Psoas muscle (tissue), 7 donors: ENCODE measurements at regions not wholly inside any gene's neighbourhood (a gene's known extent, or its start where the extent isn't known, plus 50 kb on each side); places are given as distances from the start of the nearest gene placed in this dataset.
"Not testable (repeated sequence)": the region's sequence is repeated elsewhere in the genome, so short reads cannot be mapped to it uniquely, and the experiment has no call there.

ENCODE experiments used
- ATAC-seq, 4 donors: fragments of 200-7000 bp; cut with Tn5 transposase; one replicate each; pipeline ENCODE4 v1.9.1; 2020; ENCODE audit warnings: moderate library complexity in 3 of 4, mild to moderate bottlenecking in 2 of 4
- DNase-seq, 2 donors: peaks; one replicate each; pipeline ENCODE4 v3.0.0-alpha.2; 2020
- H3K27ac ChIP-seq: fragments of 200-600 bp; one replicate; pipeline ENCODE4 v1.8.0; 2022
- H3K27me3 ChIP-seq, 3 donors: fragments of 200-600 bp in 1 of 3; one replicate each; pipeline versions ENCODE4 v1.6.1 to v1.8.0; 2013 to 2022; ENCODE audit warnings: low read length in 2 of 3, mild to moderate bottlenecking in 2 of 3, moderate library complexity in 1 of 3; ENCODE audit not compliant: insufficient read depth in 3 of 3
- H3K36me3 ChIP-seq, 2 donors: fragments of 200-600 bp in 1 of 2; one replicate each; pipeline versions ENCODE4 v1.6.1 to v1.8.0; 2013 to 2022; ENCODE audit warnings: low read depth in 1 of 2, mild to moderate bottlenecking in 1 of 2, moderate library complexity in 1 of 2; ENCODE audit not compliant: insufficient read depth in 1 of 2
- H3K4me1 ChIP-seq: fragments of 200-600 bp; one replicate; pipeline ENCODE4 v1.8.0; 2022
- H3K4me3 ChIP-seq: fragments of 200-600 bp; one replicate; pipeline ENCODE4 v1.8.0; 2022; ENCODE audit warnings: mild to moderate bottlenecking
- H3K9me3 ChIP-seq: fragments of 200-600 bp; one replicate; pipeline ENCODE4 v1.8.0; 2022
- WGBS, 3 donors: extraction: QIAGEN DNeasy Blood & Tissue Kit; methylation state at CpG; one replicate each; pipeline versions ENCODE4 v1.1.6 to v1.1.7; 2013; 5-methylcytosine and 5-hydroxymethylcytosine counted together
- intact Hi-C, 2 donors: fragments of 100-400 bp; cut with DNase I; formaldehyde crosslinking; loops; one replicate each; pipeline versions ENCODE4 v1.11.0 to v1.14.2; 2022
- TF ChIP-seq, protein P1 (sequence below): fragments of 200-600 bp; IDR thresholded peaks from one replicate; pipeline ENCODE4 v1.8.0; 2022; ENCODE audit warnings: antibody characterized with exemption
- donor health status: healthy with polysubstance abuse.
- donor health status: DM: no; HTN: no; CAD: no; lungs with moderate emphysema.
- donor health status: Bipolar disorder and iron deficiency.
- donor health status: healthy.
- donor health status: DM: yes; HTN: yes; CAD: no.
- donor health status: DM: no; HTN: no; CAD: no.
- donor health status: DM: yes; HTN: yes; CAD: no.

DNA sequence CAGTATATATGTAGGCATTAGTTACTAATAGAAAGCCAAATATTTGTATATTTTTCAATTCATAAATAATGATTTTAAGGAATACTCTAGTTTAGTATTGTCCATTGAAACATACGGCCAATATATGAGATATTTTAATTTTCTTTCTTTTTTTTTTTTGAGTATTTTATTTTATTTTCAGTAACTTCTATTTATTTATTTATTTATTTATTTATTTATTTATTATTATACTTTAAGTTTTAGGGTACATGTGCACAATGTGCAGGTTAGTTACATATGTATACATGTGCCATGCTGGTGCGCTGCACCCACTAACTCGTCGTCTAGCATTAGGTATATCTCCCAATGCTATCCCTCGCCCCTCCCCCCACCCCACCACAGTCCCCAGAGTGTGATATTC is 2007.1 kb upstream of the CDH6 start:
- ATAC-seq, DNase-seq, H3K9me3 ChIP-seq, H3K27me3 ChIP-seq, H3K4me3 ChIP-seq, H3K27ac ChIP-seq, H3K36me3 ChIP-seq, H3K4me1 ChIP-seq, intact Hi-C loops: not testable (repeated sequence)
- 59 to 92% (median 83%) methylated on average over 1 of the region's 5 CpGs for WGBS, 3 donors

DNA sequence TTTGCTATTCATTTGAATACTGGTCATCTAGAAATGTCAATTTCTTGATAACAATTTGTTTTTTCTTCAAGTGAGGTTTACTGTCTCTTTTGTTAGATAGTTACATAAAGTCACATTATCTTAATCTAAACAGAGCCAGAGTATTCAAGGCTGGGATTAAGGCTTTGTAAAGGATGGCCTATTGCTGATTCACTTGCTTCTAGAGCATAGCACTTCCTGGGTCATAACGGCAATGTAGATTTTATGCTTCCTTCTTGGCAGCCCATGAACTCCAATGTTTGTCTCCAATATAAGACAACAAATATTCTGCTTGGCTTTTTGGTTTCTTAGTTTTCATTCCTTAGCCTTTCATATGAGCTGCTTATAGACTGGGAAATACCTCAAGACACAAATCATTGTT is 2007.9 kb upstream of the CDH6 start:
- Histone ChIP-seq H3K4me1 (no peaks in the 10 kb centered on the region), H3K36me3 (no peaks in the 10 kb centered on the region), H3K9me3 (no peaks in the 10 kb centered on the region), H3K27ac (no peak overlapping the region), H3K27me3 (no peaks in the 10 kb centered on the region), H3K4me3 (no peak overlapping the region)
- TF ChIP-seq, protein P1, sequence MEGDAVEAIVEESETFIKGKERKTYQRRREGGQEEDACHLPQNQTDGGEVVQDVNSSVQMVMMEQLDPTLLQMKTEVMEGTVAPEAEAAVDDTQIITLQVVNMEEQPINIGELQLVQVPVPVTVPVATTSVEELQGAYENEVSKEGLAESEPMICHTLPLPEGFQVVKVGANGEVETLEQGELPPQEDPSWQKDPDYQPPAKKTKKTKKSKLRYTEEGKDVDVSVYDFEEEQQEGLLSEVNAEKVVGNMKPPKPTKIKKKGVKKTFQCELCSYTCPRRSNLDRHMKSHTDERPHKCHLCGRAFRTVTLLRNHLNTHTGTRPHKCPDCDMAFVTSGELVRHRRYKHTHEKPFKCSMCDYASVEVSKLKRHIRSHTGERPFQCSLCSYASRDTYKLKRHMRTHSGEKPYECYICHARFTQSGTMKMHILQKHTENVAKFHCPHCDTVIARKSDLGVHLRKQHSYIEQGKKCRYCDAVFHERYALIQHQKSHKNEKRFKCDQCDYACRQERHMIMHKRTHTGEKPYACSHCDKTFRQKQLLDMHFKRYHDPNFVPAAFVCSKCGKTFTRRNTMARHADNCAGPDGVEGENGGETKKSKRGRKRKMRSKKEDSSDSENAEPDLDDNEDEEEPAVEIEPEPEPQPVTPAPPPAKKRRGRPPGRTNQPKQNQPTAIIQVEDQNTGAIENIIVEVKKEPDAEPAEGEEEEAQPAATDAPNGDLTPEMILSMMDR = no peak
- intact Hi-C loops = no loop called here
- 52 to 70% (median 67%) methylated on average over 1 of the region's 1 CpG for WGBS, 3 donors
- DNase-seq (no peak), ATAC-seq (no peak)

DNA sequence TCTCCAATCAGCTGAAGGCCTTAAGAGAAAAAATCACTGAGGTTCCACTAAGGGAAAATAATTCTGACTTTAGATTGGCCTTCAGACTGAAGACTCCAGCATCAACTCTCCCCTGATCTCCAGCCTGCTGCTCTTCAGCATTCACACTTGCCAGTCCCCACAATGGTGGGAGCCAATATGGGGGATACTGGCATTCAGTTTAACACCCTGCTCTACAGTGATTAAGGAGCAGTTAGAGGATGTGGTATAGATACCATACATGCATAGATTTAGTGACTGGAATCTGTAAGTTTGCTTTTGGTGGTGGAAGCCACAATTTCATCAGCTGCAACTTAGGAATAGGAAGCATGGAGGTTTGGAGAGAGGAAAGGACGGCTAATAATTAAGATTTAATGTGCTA is 2017.7 kb upstream of the CDH6 start:
- H3K36me3 ChIP-seq = no peaks in the 10 kb centered on the region
- no peaks in the 10 kb centered on the region for H3K9me3 ChIP-seq
- ATAC-seq (no peak), DNase-seq (no peak)
- no peak overlapping the region for H3K27ac ChIP-seq
- WGBS, 3 donors = 40 to 64% (median 43%) methylated on average over 1 of the region's 1 CpG
- H3K4me3 ChIP-seq = no peak overlapping the region
- no peaks in the 10 kb centered on the region for H3K4me1 ChIP-seq
- H3K27me3 ChIP-seq = no peaks in the 10 kb centered on the region
- intact Hi-C loops = no loop called here
- TF ChIP-seq, protein P1 = no peak

DNA sequence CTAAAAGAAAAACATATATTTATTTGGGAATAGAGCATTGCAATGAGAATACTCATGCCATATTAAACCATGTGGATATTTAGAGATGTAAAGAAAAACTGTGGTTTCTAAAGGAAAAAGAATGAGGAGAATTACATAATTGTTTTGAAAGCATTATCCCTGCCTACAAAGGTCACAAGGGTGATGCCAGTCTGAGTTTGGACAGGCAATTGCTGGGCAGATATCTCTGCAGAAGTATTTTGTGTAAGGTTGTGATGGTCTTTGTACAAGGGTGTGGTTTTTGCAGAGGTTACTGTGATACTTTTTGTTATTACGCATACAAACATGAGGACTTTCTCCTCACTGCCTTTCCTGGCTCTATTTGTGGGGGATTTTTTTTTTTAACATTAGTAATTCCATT is 2022.9 kb upstream of the CDH6 start:
- H3K9me3 ChIP-seq = no peaks in the 10 kb centered on the region
- intact Hi-C loops = no loop called here
- 84 to 86% (median 86%) methylated on average over 1 of the region's 1 CpG for WGBS, 3 donors

DNA sequence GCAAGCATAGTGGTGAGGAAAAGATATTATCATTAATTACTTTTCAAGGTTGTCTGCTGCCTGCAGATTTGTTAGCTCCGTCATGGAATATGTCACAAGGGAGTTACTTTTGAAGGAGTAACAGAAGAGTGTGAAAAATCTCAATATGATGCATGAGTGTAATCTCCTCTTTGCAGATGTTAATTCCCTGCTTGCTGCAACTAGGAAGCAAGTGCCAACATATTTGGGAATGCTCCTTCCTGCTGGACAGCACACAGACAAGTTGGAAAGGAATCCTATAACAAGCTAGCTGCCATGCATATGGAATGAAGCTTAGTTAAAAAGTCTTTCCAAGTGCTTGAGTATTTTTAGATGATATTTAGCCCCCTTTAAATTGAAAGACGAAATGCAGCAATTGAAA is 2023.6 kb upstream of the CDH6 start:
- TF ChIP-seq, protein P1 = no peak
- no peaks in the 10 kb centered on the region for H3K36me3 ChIP-seq
- no peaks in the 10 kb centered on the region for H3K4me1 ChIP-seq
- 4 to 11% (median 9%) methylated on average over 2 of the region's 2 CpGs for WGBS, 3 donors
- H3K27ac ChIP-seq = no peak overlapping the region
- ATAC-seq = no peak
- H3K9me3 ChIP-seq = no peaks in the 10 kb centered on the region
- no peaks in the 10 kb centered on the region for H3K27me3 ChIP-seq
- no peak overlapping the region for H3K4me3 ChIP-seq
- intact Hi-C loops = no loop called here
- no peak for DNase-seq

More for the DNA sequence above, 2022.9 kb upstream of the CDH6 start:
- TF ChIP-seq, protein P1 = no peak
- H3K4me3 ChIP-seq = no peak overlapping the region
- H3K27me3 ChIP-seq = no peaks in the 10 kb centered on the region
- no peaks in the 10 kb centered on the region for H3K4me1 ChIP-seq
- no peak overlapping the region for H3K27ac ChIP-seq
- ATAC-seq = no peak
- DNase-seq = no peak
- no peaks in the 10 kb centered on the region for H3K36me3 ChIP-seq
